SK-N-SH (cell line): ENCODE measurements at regions not wholly inside any gene's neighbourhood (a gene's known extent, or its start where the extent isn't known, plus 50 kb on each side); places are given as distances from the start of the nearest gene placed in this dataset.

Source experiments
- CTCF ChIA-PET: fragments of 300-600, 350-600 bp; formaldehyde crosslinking; extraction: SDS; loops from one replicate; lab custom pipeline; 2021; lab: Yijun Ruan, JAX
- POLR2A ChIA-PET: fragments of 350-600 bp; sonication (Branson Sonifier 250); formaldehyde crosslinking; extraction: SDS; loops from one replicate; lab custom pipeline; 2020; ENCODE audit warnings: antibody characterized with exemption, inconsistent platforms; lab: Yijun Ruan, JAX
- DNase-seq: peaks from one replicate; pipeline ENCODE4 v3.0.0; 2012
- H2AFZ ChIP-seq: fragments of 200-600 bp; sonication (generic); 2 replicates; pipeline ENCODE4 v1.8.1; 2016; ENCODE audit warnings: antibody characterized with exemption, mild to moderate bottlenecking, low read depth
- H3F3A ChIP-seq: fragments of 200-600 bp; sonication (generic); replicated peaks from 2 replicates; pipeline ENCODE3; 2016; ENCODE audit warnings: antibody characterized with exemption, mild to moderate bottlenecking; ENCODE audit not compliant: insufficient read depth
- H3K27ac ChIP-seq, 2 experiments: fragments of 200-500 bp in 1 of 2; fragments of 200-600 bp in 1 of 2; sonication (Bioruptor generic) in 1 of 2; sonication (generic), shearing (Covaris generic) in 1 of 2; 2 replicates each; pipeline versions ENCODE4 v1.5.1 to v1.6.1; 2014 to 2016; ENCODE audit warnings: low read depth in 2 of 2, inconsistent platforms in 1 of 2, low read length in 1 of 2, mild to moderate bottlenecking in 1 of 2, mixed read lengths in 1 of 2
- H3K27me3 ChIP-seq: fragments of 200-600 bp; sonication (generic), shearing (Covaris generic); 2 replicates; pipeline ENCODE4 v1.6.1; 2016; ENCODE audit warnings: mixed run types; ENCODE audit not compliant: insufficient read depth
- H3K36me3 ChIP-seq, 2 experiments: fragments of 200-500 bp in 1 of 2; fragments of 200-600 bp in 1 of 2; sonication (Bioruptor generic) in 1 of 2; sonication (generic) in 1 of 2; replicated peaks in 1 of 2; 2 replicates each; pipeline versions ENCODE3 to v1.5.1; 2014 to 2016; ENCODE audit warnings: low read length in 1 of 2, mild to moderate bottlenecking in 1 of 2; ENCODE audit not compliant: insufficient read depth in 2 of 2, control insufficient read depth in 1 of 2
- H3K4me1 ChIP-seq, 2 experiments: fragments of 200-500 bp in 1 of 2; fragments of 200-600 bp in 1 of 2; sonication (Bioruptor generic) in 1 of 2; sonication (generic), shearing (Covaris generic) in 1 of 2; 2 replicates each; pipeline versions ENCODE4 v1.5.1 to v1.6.1; 2014 to 2016; ENCODE audit warnings: low read depth in 1 of 2, low read length in 1 of 2, mixed run types in 1 of 2; ENCODE audit not compliant: insufficient read depth in 2 of 2, control insufficient read depth in 1 of 2
- H3K4me2 ChIP-seq: fragments of 200-600 bp; sonication (generic), shearing (Covaris generic); 2 replicates; pipeline ENCODE4 v1.6.1; 2017; ENCODE audit warnings: mixed run types
- H3K4me3 ChIP-seq, 2 experiments: fragments of 200-500 bp in 1 of 2; fragments of 200-600 bp in 1 of 2; sonication (Bioruptor generic) in 1 of 2; sonication (generic), shearing (Covaris generic) in 1 of 2; 2 replicates each; pipeline versions ENCODE4 v1.5.1 to v1.8.1; 2014 to 2016; ENCODE audit warnings: low read depth in 2 of 2, inconsistent platforms in 1 of 2, low read length in 1 of 2, mild to moderate bottlenecking in 1 of 2, mixed read lengths in 1 of 2, moderate library complexity in 1 of 2
- H3K79me2 ChIP-seq: fragments of 200-600 bp; sonication (generic); 2 replicates; pipeline ENCODE4 v1.8.1; 2017; ENCODE audit warnings: mild to moderate bottlenecking; ENCODE audit not compliant: insufficient read depth
- H3K9ac ChIP-seq: fragments of 200-600 bp; sonication (generic); 2 replicates; pipeline ENCODE4 v1.6.1; 2017; ENCODE audit warnings: mixed run types
- H3K9me2 ChIP-seq: fragments of 200-600 bp; sonication (generic); 2 replicates; pipeline ENCODE4 v1.6.1; 2017; ENCODE audit warnings: mixed run types
- H3K9me3 ChIP-seq: fragments of 200-600 bp; sonication (generic); 2 replicates; pipeline ENCODE4 v1.6.1; 2017; ENCODE audit warnings: mixed run types, mild to moderate bottlenecking, moderate library complexity
- H4K20me1 ChIP-seq: fragments of 200-600 bp; sonication (generic); 2 replicates; pipeline ENCODE4 v1.6.1; 2017; ENCODE audit warnings: mild to moderate bottlenecking, mixed run types; ENCODE audit not compliant: insufficient read depth
- EP300 ChIP-seq, 2 experiments: IDR thresholded peaks; 2 replicates each; pipeline versions ENCODE4 v1.4.0 to v1.6.1; 2012; ENCODE audit warnings: borderline replicate concordance in 1 of 2, low read depth in 1 of 2, low read length in 1 of 2
- EZH2phosphoT487 ChIP-seq: fragments of 200-600 bp; sonication (generic); IDR thresholded peaks from 2 replicates; pipeline ENCODE4 v1.6.1; 2017; ENCODE audit warnings: low read depth, mixed run types, mild to moderate bottlenecking, antibody characterized with exemption, moderate library complexity, borderline replicate concordance
- FOXJ3 ChIP-seq: sonication (generic); formaldehyde crosslinking; IDR thresholded peaks from 2 replicates; pipeline ENCODE4 v1.5.1; 2020; ENCODE audit warnings: mild to moderate bottlenecking, missing genetic modification reagents
- FOXM1 ChIP-seq: IDR thresholded peaks from 2 replicates; pipeline ENCODE4 v1.4.0; 2012; ENCODE audit warnings: low read depth, mild to moderate bottlenecking
- GABPA ChIP-seq: IDR thresholded peaks from 2 replicates; pipeline ENCODE4 v1.4.0; 2012; ENCODE audit warnings: low read depth, mild to moderate bottlenecking
- JUND ChIP-seq: IDR thresholded peaks from 2 replicates; pipeline ENCODE4 v1.4.0; 2012
- MEF2A ChIP-seq: IDR thresholded peaks from 2 replicates; pipeline ENCODE4 v1.4.0; 2012; ENCODE audit warnings: low read depth, borderline replicate concordance
- POLR2AphosphoS5 ChIP-seq: IDR thresholded peaks from 2 replicates; pipeline ENCODE4 v1.6.1; 2012; ENCODE audit warnings: low read depth, low read length
- RAD21 ChIP-seq: IDR thresholded peaks from 2 replicates; pipeline ENCODE4 v1.6.1; 2012; ENCODE audit warnings: mild to moderate bottlenecking, low read length
- RFX5 ChIP-seq: IDR thresholded peaks from 2 replicates; pipeline ENCODE4 v1.6.1; 2012; ENCODE audit warnings: mild to moderate bottlenecking, improper control_type of control experiment, low read length
- TCF12 ChIP-seq: IDR thresholded peaks from 2 replicates; pipeline ENCODE4 v1.4.0; 2012
- WGBS: methylation state at CpG from one replicate; pipeline ENCODE4 v1.1.6; 2017; ENCODE audit warnings: low lambda C conversion rate; 5-methylcytosine and 5-hydroxymethylcytosine counted together
- TF ChIP-seq, protein P1 (sequence below): IDR thresholded peaks from 2 replicates; pipeline ENCODE4 v1.4.0; 2012; ENCODE audit warnings: low read depth, borderline replicate concordance
- TF ChIP-seq, protein P2 (sequence below): fragments of 150-350 bp; IDR thresholded peaks from 2 replicates; pipeline ENCODE4 v1.6.1; 2017; ENCODE audit warnings: antibody characterized with exemption, low read length, low read depth, borderline replicate concordance
- TF ChIP-seq, protein P3 (sequence below): IDR thresholded peaks from 2 replicates; pipeline ENCODE4; 2012

DNA sequence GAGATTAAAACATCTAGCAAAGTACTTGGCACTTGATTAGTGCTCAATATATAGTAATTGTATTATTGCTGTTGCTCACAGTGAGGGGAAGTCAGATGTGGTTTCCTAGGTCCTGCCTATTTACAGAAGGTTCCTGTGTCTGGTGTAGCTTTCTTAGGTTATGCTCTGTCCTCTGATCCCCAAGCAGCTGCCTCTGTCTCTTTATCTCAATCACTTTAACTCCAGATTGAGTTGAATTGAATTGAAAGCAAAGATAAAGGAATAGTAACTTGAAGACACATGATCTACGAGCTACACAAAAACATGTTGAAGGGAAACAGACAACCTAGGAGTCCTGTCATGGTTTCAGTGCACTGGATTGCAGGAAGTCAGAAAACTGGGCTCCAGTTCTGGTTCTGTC is 113.9 kb upstream of the ADAMTSL1 start:
- H3K4me1 ChIP-seq = peaks cover 0 to 15% of the 10 kb centered on the region in 2 experiments; a peak in 3 of 4 replicates
- no peaks in the 10 kb centered on the region for H3K27me3 ChIP-seq
- no peak overlapping the region for H3K4me3 ChIP-seq
- peak overlapping the region in 1 of 2 experiments; percentile 83; a peak in 2 of 4 replicates for H3K27ac ChIP-seq
- no peaks in the 10 kb centered on the region for H3K79me2 ChIP-seq
- H3K9ac ChIP-seq = no peak overlapping the region
- 0 out of 2 replicates have a peak overlapping the region, but pooled peaks have one; percentile 17 for H3K4me2 ChIP-seq
- H2AFZ ChIP-seq = peak overlapping the region; percentile 72
- no peaks in the 10 kb centered on the region for H3K9me3 ChIP-seq
- no peaks in the 10 kb centered on the region for H3K9me2 ChIP-seq
- DNase-seq = no peak
- CTCF ChIA-PET = no interaction called here
- peaks cover 15% of the 10 kb centered on the region for H3F3A ChIP-seq
- no peaks in the 10 kb centered on the region for H4K20me1 ChIP-seq
- H3K36me3 ChIP-seq = no peaks in the 10 kb centered on the region
- whole genome bisulfite sequencing = 42% methylated on average over 1 of the region's 1 CpG
- POLR2A ChIA-PET = no interaction called here
- TF ChIP-seq EZH2phosphoT487 = no peak
- TF ChIP-seq, protein P1, sequence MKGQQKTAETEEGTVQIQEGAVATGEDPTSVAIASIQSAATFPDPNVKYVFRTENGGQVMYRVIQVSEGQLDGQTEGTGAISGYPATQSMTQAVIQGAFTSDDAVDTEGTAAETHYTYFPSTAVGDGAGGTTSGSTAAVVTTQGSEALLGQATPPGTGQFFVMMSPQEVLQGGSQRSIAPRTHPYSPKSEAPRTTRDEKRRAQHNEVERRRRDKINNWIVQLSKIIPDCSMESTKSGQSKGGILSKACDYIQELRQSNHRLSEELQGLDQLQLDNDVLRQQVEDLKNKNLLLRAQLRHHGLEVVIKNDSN = no peak
- TF ChIP-seq, protein P2, sequence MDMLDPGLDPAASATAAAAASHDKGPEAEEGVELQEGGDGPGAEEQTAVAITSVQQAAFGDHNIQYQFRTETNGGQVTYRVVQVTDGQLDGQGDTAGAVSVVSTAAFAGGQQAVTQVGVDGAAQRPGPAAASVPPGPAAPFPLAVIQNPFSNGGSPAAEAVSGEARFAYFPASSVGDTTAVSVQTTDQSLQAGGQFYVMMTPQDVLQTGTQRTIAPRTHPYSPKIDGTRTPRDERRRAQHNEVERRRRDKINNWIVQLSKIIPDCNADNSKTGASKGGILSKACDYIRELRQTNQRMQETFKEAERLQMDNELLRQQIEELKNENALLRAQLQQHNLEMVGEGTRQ = no peak
- TF ChIP-seq TCF12 = no peak
- no peak for TF ChIP-seq GABPA
- TF ChIP-seq EP300 (IDR thresholded peaks at IDR 0.05; ENCODE audit: borderline replicate concordance in 1 of 2, low read depth in 1 of 2, low read length in 1 of 2) = no peak
- TF ChIP-seq POLR2AphosphoS5 = no peak
- no peak for TF ChIP-seq FOXM1
- TF ChIP-seq, protein P3, sequence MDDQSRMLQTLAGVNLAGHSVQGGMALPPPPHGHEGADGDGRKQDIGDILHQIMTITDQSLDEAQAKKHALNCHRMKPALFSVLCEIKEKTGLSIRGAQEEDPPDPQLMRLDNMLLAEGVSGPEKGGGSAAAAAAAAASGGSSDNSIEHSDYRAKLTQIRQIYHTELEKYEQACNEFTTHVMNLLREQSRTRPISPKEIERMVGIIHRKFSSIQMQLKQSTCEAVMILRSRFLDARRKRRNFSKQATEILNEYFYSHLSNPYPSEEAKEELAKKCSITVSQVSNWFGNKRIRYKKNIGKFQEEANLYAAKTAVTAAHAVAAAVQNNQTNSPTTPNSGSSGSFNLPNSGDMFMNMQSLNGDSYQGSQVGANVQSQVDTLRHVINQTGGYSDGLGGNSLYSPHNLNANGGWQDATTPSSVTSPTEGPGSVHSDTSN = no peak
- no peak for TF ChIP-seq JUND
- no peak for TF ChIP-seq RFX5
- TF ChIP-seq FOXJ3 (CRISPR knock-in tag) = no peak

DNA sequence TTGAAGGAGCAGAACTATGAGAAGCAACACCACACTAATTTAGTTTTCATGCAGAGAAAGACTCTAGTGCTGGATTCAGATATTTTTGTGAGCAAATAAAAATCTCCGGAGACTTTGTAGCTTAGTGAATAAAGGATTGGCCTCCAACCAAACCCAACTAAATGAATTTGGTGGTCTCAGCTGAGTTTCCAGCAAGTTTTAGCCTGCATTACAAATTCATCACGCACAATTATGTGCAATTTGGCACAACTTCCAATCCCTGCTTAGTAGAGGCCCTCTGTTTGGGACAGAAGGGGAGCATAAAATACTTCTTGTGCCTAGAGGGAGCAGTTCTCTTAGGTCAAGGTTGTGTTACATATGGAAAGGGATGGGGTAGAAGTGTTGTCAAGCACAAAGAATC is 112.3 kb upstream of the ADAMTSL1 start:
- no peaks in the 10 kb centered on the region for H3K9me2 ChIP-seq
- no peaks in the 10 kb centered on the region for H3K27me3 ChIP-seq
- H3K36me3 ChIP-seq = no peaks in the 10 kb centered on the region
- H3K9ac ChIP-seq = no peak overlapping the region
- no peaks in the 10 kb centered on the region for H3K79me2 ChIP-seq
- no peak overlapping the region for H3K27ac ChIP-seq
- DNase-seq = no peak
- H2AFZ ChIP-seq = no peak overlapping the region
- TF ChIP-seq RAD21 (no peak), MEF2A (no peak)
- TF ChIP-seq, protein P3 = no peak
- no peaks in the 10 kb centered on the region for H3K9me3 ChIP-seq
- no peak overlapping the region for H3K4me2 ChIP-seq
- ChIA-PET CTCF (no interaction called here), POLR2A (no interaction called here)
- WGBS = 80% methylated on average over 2 of the region's 2 CpGs
- peaks cover 14% of the 10 kb centered on the region for H3F3A ChIP-seq
- H4K20me1 ChIP-seq = no peaks in the 10 kb centered on the region
- H3K4me3 ChIP-seq = no peak overlapping the region
- H3K4me1 ChIP-seq = peaks cover 0 to 15% of the 10 kb centered on the region in 2 experiments; a peak in 3 of 4 replicates
